IMR-90 (cell line): ENCODE measurements at regions not wholly inside any gene's neighbourhood (a gene's known extent, or its start where the extent isn't known, plus 50 kb on each side); places are given as distances from the start of the nearest gene placed in this dataset.

Experiments used
- ATAC-seq: fragments of 200-7000 bp; cut with Tn5 transposase; 2 replicates; pipeline ENCODE4 v1.9.1; 2020; ENCODE audit warnings: low read depth, mild to moderate bottlenecking, moderate library complexity
- BruUV-seq: library from RNA; stranded (reverse); fragments of 400-500 nt; replicated peaks from 2 replicates; lab custom pipeline; 2021; lab: Mats Ljungman, UMichigan
- CTCF ChIA-PET: fragments of 300-600 bp; formaldehyde crosslinking; extraction: SDS; loops from one replicate; lab custom pipeline; 2021; ENCODE audit warnings: antibody characterized with exemption; lab: Yijun Ruan, JAX
- POLR2A ChIA-PET: fragments of 300-600 bp; sonication (Branson Sonifier 250); formaldehyde crosslinking; loops from one replicate; lab custom pipeline; 2022; ENCODE audit warnings: antibody characterized with exemption; ENCODE audit not compliant: unreplicated experiment; lab: Charles Lee
- DNase-seq: peaks from one replicate; pipeline ENCODE4 v3.0.0; 2013
- H2AFZ ChIP-seq: replicated peaks from 2 replicates; pipeline ENCODE3; 2013; ENCODE audit warnings: low read length, mild to moderate bottlenecking; ENCODE audit not compliant: poor library complexity
- H2AK5ac ChIP-seq: 2 replicates; pipeline ENCODE4 v1.6.1; 2013; ENCODE audit warnings: low read depth, low read length, inconsistent platforms
- H2AK9ac ChIP-seq: replicated peaks from 2 replicates; pipeline ENCODE3; 2013; ENCODE audit warnings: mild to moderate bottlenecking, low read depth, low read length, moderate library complexity; ENCODE audit not compliant: poor library complexity
- H2BK120ac ChIP-seq: 2 replicates; pipeline ENCODE4 v1.6.1; 2013; ENCODE audit warnings: low read depth, low read length, inconsistent platforms
- H2BK15ac ChIP-seq: 3 replicates; pipeline ENCODE4 v1.6.1; 2013; ENCODE audit warnings: low read depth, low read length, inconsistent platforms
- H2BK20ac ChIP-seq: 2 replicates; pipeline ENCODE4 v1.6.1; 2013; ENCODE audit warnings: low read depth, mild to moderate bottlenecking, inconsistent platforms, low read length, moderate library complexity
- H2BK5ac ChIP-seq: 2 replicates; pipeline ENCODE4 v1.6.1; 2013; ENCODE audit warnings: mild to moderate bottlenecking, low read depth, low read length, inconsistent platforms; ENCODE audit not compliant: poor library complexity, severe bottlenecking
- H3K14ac ChIP-seq: replicated peaks from 2 replicates; pipeline ENCODE4 v1.6.1; 2013; ENCODE audit warnings: low read depth, low read length, inconsistent platforms
- H3K18ac ChIP-seq: 2 replicates; pipeline ENCODE4 v1.6.1; 2013; ENCODE audit warnings: low read depth, low read length, control low read depth
- H3K23ac ChIP-seq: 2 replicates; pipeline ENCODE4 v1.6.1; 2013; ENCODE audit warnings: low read depth, low read length, inconsistent platforms
- H3K27ac ChIP-seq: 2 replicates; pipeline ENCODE4 v1.5.1; 2013; ENCODE audit warnings: mild to moderate bottlenecking, control low read depth, low read length; ENCODE audit not compliant: insufficient read depth
- H3K27me3 ChIP-seq: 2 replicates; pipeline ENCODE4 v1.6.1; 2013; ENCODE audit warnings: low read length; ENCODE audit not compliant: control insufficient read depth, insufficient read depth
- H3K36me3 ChIP-seq: 2 replicates; pipeline ENCODE4 v1.6.1; 2013; ENCODE audit warnings: low read length, mixed read lengths; ENCODE audit not compliant: control insufficient read depth, insufficient read depth
- H3K4ac ChIP-seq: 2 replicates; pipeline ENCODE4 v1.6.1; 2013; ENCODE audit warnings: low read depth, low read length, inconsistent platforms
- H3K4me1 ChIP-seq: 2 replicates; pipeline ENCODE4 v1.6.1; 2013; ENCODE audit warnings: low read length, mixed read lengths; ENCODE audit not compliant: control insufficient read depth, insufficient read depth
- H3K4me2 ChIP-seq: 2 replicates; pipeline ENCODE4 v1.6.1; 2013; ENCODE audit warnings: low read depth, mild to moderate bottlenecking, control low read depth, low read length, moderate library complexity
- H3K4me3 ChIP-seq: 2 replicates; pipeline ENCODE4 v1.5.1; 2013; ENCODE audit warnings: low read depth, mild to moderate bottlenecking, control low read depth, low read length, moderate library complexity; ENCODE audit not compliant: insufficient read depth
- H3K56ac ChIP-seq: 2 replicates; pipeline ENCODE4 v1.6.1; 2013; ENCODE audit warnings: low read length, inconsistent platforms; ENCODE audit not compliant: insufficient read depth; ENCODE audit errors: extremely low read depth
- H3K79me1 ChIP-seq, 2 experiments: 2 replicates each; pipeline ENCODE4 v1.6.1; 2013; ENCODE audit warnings: low read length in 2 of 2, inconsistent platforms in 1 of 2, low read depth in 1 of 2
- H3K9ac ChIP-seq: 2 replicates; pipeline ENCODE4 v1.6.1; 2013; ENCODE audit warnings: low read depth, low read length, control low read depth
- H3K9me1 ChIP-seq: 2 replicates; pipeline ENCODE4 v1.6.1; 2013; ENCODE audit warnings: low read length, inconsistent platforms; ENCODE audit not compliant: insufficient read depth
- H3K9me3 ChIP-seq: 2 replicates; pipeline ENCODE4 v1.6.1; 2013; ENCODE audit warnings: low read length; ENCODE audit not compliant: control insufficient read depth, insufficient read depth
- H4K20me1 ChIP-seq: 2 replicates; pipeline ENCODE4 v1.6.1; 2013; ENCODE audit warnings: low read length, inconsistent platforms; ENCODE audit not compliant: insufficient read depth
- H4K5ac ChIP-seq: 2 replicates; pipeline ENCODE4 v1.6.1; 2013; ENCODE audit warnings: mild to moderate bottlenecking, low read depth, low read length, control low read depth
- H4K8ac ChIP-seq, 2 experiments: 2 replicates each; pipeline ENCODE4 v1.6.1; 2013; ENCODE audit warnings: low read depth in 2 of 2, low read length in 2 of 2, control low read depth in 1 of 2, inconsistent platforms in 1 of 2
- H4K91ac ChIP-seq: 2 replicates; pipeline ENCODE4 v1.6.1; 2013; ENCODE audit warnings: low read depth, low read length, inconsistent platforms; ENCODE audit not compliant: insufficient read depth
- BHLHE40 ChIP-seq: fragments of 150-350 bp; IDR thresholded peaks from 2 replicates; pipeline ENCODE4 v1.6.1; 2016; ENCODE audit warnings: mild to moderate bottlenecking, low read depth, low read length
- CHD1 ChIP-seq: IDR thresholded peaks from 2 replicates; pipeline ENCODE4 v1.6.1; 2012; ENCODE audit warnings: low read depth, low read length, improper control_type of control experiment
- FOS ChIP-seq: fragments of 150-350 bp; IDR thresholded peaks from 2 replicates; pipeline ENCODE4 v1.6.1; 2016; ENCODE audit warnings: low read depth, low read length
- MAZ ChIP-seq: IDR thresholded peaks from 2 replicates; pipeline ENCODE4 v1.6.1; 2012; ENCODE audit warnings: low read depth, mild to moderate bottlenecking, low read length, improper control_type of control experiment, moderate library complexity, borderline replicate concordance
- MXI1 ChIP-seq: IDR thresholded peaks from 2 replicates; pipeline ENCODE4 v1.6.1; 2012; ENCODE audit warnings: low read depth, mild to moderate bottlenecking, low read length, moderate library complexity, borderline replicate concordance
- NFE2L2 ChIP-seq: fragments of 150-350 bp; IDR thresholded peaks from 2 replicates; pipeline ENCODE4 v1.6.1; 2016; ENCODE audit warnings: low read depth, mild to moderate bottlenecking, low read length
- POLR2A ChIP-seq: IDR thresholded peaks from 2 replicates; pipeline ENCODE4 v1.6.1; 2012; ENCODE audit warnings: mild to moderate bottlenecking, low read depth, low read length
- RAD21 ChIP-seq: IDR thresholded peaks from 2 replicates; pipeline ENCODE4 v1.6.1; 2012; ENCODE audit warnings: low read length, improper control_type of control experiment
- RCOR1 ChIP-seq: IDR thresholded peaks from 2 replicates; pipeline ENCODE4 v1.6.1; 2012; ENCODE audit warnings: mild to moderate bottlenecking, low read length, improper control_type of control experiment; ENCODE audit not compliant: insufficient replicate concordance
- WGBS, 2 experiments: methylation state at CpG; one replicate each; pipeline versions ENCODE4 v1.1.5 to v1.1.7; 2013; ENCODE audit warnings: missing lambda C conversion rate in 2 of 2; ENCODE audit not compliant: insufficient read length in 1 of 2; ENCODE audit errors: extremely low coverage in 2 of 2; 5-methylcytosine and 5-hydroxymethylcytosine counted together
- dilution Hi-C: fragments of 300-500 bp; cut with HindIII; formaldehyde crosslinking; loops from one replicate; pipeline ENCODE4 v1.14.3; 2018; ENCODE audit warnings: low sequenced_read_pairs; ENCODE audit not compliant: unreplicated experiment
- in situ Hi-C: fragments of 300-500 bp; cut with MboI; formaldehyde crosslinking; loops from 3 replicates; pipeline ENCODE4 v1.14.3; 2019; ENCODE audit warnings: low sequenced_read_pairs, inconsistent platforms, mixed read lengths
- intact Hi-C: fragments of 100-400 bp; cut with micrococcal nuclease; formaldehyde crosslinking; loops from 2 replicates; pipeline ENCODE4 v1.10.0; 2022
- TF ChIP-seq, protein P1 (sequence below): fragments of 150-350 bp; IDR thresholded peaks from 2 replicates; pipeline ENCODE4 v1.6.1; 2016; ENCODE audit warnings: low read depth, mild to moderate bottlenecking, low read length, moderate library complexity, borderline replicate concordance
- TF ChIP-seq, protein P2 (sequence below): conservative IDR thresholded peaks from 2 replicates; pipeline ENCODE4 v1.5.1; 2012; ENCODE audit warnings: mild to moderate bottlenecking, low read depth, low read length, improper control_type of control experiment

DNA sequence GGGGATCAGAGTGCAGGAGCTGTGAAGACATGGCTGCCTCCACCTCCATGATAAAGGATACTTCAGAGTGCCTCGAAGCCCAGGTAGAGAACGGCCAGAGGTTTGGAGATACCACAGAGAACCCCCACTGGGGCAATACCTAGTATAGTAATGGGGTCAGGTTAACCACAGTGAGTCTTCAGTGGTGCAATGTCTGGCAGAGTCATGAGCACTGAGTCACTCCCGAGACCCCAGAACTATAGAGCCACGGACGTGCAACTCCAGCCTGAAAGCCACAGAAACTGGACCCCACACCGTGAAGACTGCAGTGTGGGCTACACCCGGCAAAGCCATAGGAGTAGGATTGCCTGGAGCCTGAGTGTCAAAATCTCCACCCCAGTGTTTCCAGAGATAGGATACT, 746.6 kb downstream of the CBLN2 start:
- Histone ChIP-seq H3K27ac (no peak overlapping the region), H3K9ac (no peak overlapping the region), H3K4me2 (no peak overlapping the region), H2BK5ac (no peak overlapping the region), H3K4me1 (no peaks in the 10 kb centered on the region), H3K14ac (no peak overlapping the region), H3K56ac (no peak overlapping the region), H3K27me3 (no peaks in the 10 kb centered on the region), H4K91ac (no peak overlapping the region), H2AK9ac (no peak overlapping the region), H3K36me3 (no peaks in the 10 kb centered on the region), H3K79me1 (no peaks in the 10 kb centered on the region), H3K4me3 (no peak overlapping the region), H2BK20ac (no peak overlapping the region), H2BK120ac (no peak overlapping the region), H2AK5ac (no peak overlapping the region), H4K5ac (no peak overlapping the region), H2AFZ (no peak overlapping the region), H3K9me3 (peaks cover 3% of the 10 kb centered on the region; the same call in 1 of the 2 replicates), H4K20me1 (no peaks in the 10 kb centered on the region), H2BK15ac (no peak overlapping the region), H4K8ac (no peak overlapping the region), H3K9me1 (no peaks in the 10 kb centered on the region), H3K18ac (no peak overlapping the region), H3K23ac (no peak overlapping the region), H3K4ac (no peak overlapping the region)
- BruUV-seq, result no TSS peak
- ChIA-PET CTCF (no interaction called here), POLR2A (no interaction called here)
- dilution Hi-C loops (no loop called here), in situ Hi-C loops (no loop called here), intact Hi-C loops (no loop called here)
- 80% methylated on average over 1 of the region's 7 CpGs; no CpG with 5 or more reads in 1 of the 2 experiments for WGBS, 2 experiments
- no peak for DNase-seq
- TF ChIP-seq POLR2A, result no peak
- no peak for TF ChIP-seq NFE2L2
- no peak for TF ChIP-seq RAD21
- TF ChIP-seq BHLHE40, result no peak
- TF ChIP-seq CHD1, result no peak
- TF ChIP-seq, protein P1, sequence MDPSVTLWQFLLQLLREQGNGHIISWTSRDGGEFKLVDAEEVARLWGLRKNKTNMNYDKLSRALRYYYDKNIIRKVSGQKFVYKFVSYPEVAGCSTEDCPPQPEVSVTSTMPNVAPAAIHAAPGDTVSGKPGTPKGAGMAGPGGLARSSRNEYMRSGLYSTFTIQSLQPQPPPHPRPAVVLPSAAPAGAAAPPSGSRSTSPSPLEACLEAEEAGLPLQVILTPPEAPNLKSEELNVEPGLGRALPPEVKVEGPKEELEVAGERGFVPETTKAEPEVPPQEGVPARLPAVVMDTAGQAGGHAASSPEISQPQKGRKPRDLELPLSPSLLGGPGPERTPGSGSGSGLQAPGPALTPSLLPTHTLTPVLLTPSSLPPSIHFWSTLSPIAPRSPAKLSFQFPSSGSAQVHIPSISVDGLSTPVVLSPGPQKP, result no peak
- no peak for TF ChIP-seq MAZ
- TF ChIP-seq MXI1, result no peak
- TF ChIP-seq RCOR1, result no peak
- no peak for TF ChIP-seq FOS
- TF ChIP-seq, protein P2, sequence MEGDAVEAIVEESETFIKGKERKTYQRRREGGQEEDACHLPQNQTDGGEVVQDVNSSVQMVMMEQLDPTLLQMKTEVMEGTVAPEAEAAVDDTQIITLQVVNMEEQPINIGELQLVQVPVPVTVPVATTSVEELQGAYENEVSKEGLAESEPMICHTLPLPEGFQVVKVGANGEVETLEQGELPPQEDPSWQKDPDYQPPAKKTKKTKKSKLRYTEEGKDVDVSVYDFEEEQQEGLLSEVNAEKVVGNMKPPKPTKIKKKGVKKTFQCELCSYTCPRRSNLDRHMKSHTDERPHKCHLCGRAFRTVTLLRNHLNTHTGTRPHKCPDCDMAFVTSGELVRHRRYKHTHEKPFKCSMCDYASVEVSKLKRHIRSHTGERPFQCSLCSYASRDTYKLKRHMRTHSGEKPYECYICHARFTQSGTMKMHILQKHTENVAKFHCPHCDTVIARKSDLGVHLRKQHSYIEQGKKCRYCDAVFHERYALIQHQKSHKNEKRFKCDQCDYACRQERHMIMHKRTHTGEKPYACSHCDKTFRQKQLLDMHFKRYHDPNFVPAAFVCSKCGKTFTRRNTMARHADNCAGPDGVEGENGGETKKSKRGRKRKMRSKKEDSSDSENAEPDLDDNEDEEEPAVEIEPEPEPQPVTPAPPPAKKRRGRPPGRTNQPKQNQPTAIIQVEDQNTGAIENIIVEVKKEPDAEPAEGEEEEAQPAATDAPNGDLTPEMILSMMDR, result no peak
- ATAC-seq, result no peak
